OCI-LY1 (cell line): ENCODE measurements at regions not wholly inside any gene's neighbourhood (a gene's known extent, or its start where the extent isn't known, plus 50 kb on each side); places are given as distances from the start of the nearest gene placed in this dataset.

ENCODE experiments used
- EZH2 ChIP-seq: fragments of 200-600 bp; sonication (generic), shearing (Covaris generic); IDR thresholded peaks from 2 replicates; pipeline ENCODE4 v1.8.0; 2017; ENCODE audit warnings: borderline replicate concordance, mixed run types, mild to moderate bottlenecking, antibody characterized with exemption, low read length, moderate library complexity, mixed read lengths
- TF ChIP-seq, protein P1 (sequence below): fragments of 200-600 bp; sonication (generic), shearing (Covaris generic); IDR thresholded peaks from 2 replicates; pipeline ENCODE4 v1.5.1; 2017; ENCODE audit warnings: mild to moderate bottlenecking, antibody characterized with exemption, low read length, moderate library complexity, mixed read lengths

DNA sequence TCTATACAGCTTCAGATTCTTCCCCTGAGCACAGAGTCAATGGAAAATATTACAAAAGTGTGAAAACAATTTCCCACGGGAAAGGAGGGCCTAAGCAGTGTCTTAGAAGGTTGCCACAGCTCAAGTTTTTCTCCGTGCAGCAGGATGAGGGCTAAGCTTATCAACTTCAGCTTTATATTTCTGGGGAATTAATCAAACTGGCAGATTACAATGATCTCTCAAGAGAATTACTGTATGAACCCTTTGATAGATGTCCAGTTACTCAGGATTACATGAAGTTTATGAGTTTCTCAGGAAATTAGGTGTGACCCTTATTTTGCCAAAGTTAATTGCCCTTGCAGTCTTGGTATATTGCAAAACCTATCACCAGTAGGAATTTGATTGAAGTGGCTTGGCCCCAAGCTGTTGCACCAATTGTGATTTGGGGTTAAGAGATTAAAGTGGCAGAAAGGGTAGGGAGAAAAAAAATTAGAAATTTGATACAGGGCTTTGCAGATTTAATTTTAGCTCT lies 298.4 kb downstream of the MAP2K6 start:
- TF ChIP-seq, protein P1, sequence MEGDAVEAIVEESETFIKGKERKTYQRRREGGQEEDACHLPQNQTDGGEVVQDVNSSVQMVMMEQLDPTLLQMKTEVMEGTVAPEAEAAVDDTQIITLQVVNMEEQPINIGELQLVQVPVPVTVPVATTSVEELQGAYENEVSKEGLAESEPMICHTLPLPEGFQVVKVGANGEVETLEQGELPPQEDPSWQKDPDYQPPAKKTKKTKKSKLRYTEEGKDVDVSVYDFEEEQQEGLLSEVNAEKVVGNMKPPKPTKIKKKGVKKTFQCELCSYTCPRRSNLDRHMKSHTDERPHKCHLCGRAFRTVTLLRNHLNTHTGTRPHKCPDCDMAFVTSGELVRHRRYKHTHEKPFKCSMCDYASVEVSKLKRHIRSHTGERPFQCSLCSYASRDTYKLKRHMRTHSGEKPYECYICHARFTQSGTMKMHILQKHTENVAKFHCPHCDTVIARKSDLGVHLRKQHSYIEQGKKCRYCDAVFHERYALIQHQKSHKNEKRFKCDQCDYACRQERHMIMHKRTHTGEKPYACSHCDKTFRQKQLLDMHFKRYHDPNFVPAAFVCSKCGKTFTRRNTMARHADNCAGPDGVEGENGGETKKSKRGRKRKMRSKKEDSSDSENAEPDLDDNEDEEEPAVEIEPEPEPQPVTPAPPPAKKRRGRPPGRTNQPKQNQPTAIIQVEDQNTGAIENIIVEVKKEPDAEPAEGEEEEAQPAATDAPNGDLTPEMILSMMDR = no peak
- no peak for TF ChIP-seq EZH2
